ENCODE measurements at regions not wholly inside any gene's neighbourhood (a gene's known extent, or its start where the extent isn't known, plus 50 kb on each side); places are given as distances from the start of the nearest gene placed in this dataset.

DNA sequence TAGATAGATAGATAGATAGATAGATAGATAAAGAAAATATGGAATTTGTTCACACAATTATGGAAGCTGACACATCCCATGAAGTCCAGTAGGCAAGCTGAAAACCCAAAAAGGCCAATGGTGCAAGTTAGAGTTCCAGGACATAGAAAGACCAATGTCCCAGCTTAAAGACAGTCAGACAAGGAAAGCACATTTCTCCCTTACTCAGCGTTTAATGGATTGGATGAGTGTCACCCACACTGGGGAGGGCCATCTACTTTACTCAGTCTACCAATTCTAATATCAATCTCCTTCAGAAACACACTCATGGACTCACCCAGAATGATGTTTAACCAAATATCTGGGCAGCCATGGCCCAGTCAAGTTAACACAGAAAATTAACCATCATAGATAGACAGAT lies 327.7 kb upstream of the CDH11 start:
- H3K27ac Mint-ChIP-seq: no peak overlapping the region
- ChIA-PET CTCF (no interaction called here), POLR2A (no interaction called here)
- peaks cover 22% of the 10 kb centered on the region for H3K9me3 Mint-ChIP-seq
- no peaks in the 10 kb centered on the region for H3K4me1 Mint-ChIP-seq
- no peaks in the 10 kb centered on the region for H3K36me3 Mint-ChIP-seq (ENCODE audit: low read depth)
- DNase-seq: no peak
- no peaks in the 10 kb centered on the region for H3K27me3 Mint-ChIP-seq
- H3K4me3 Mint-ChIP-seq: no peak overlapping the region

DNA sequence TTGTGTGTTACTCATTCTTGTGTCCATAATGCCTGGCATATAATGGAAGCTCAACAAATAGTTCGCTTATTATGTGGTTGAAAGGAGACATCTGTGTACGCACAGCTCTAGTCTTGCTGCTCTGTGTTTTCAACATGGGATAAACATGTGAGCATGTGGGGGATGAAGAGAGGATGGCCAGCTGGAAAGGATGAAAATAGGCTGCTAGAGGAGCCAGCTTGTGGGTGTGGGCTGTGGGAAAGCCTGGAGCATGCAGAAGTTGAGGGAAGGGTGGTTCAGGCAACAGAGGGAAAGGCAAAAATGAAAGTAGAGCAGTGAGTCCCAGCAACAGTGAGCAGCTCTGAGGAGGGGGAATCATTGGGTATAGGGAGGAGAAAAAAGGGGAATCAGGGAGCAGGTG lies 324.6 kb upstream of the CDH11 start:
- no peak for DNase-seq
- Mint-ChIP-seq H3K27ac (no peak overlapping the region), H3K27me3 (no peaks in the 10 kb centered on the region), H3K4me1 (no peaks in the 10 kb centered on the region), H3K9me3 (peaks cover 19% of the 10 kb centered on the region), H3K4me3 (no peak overlapping the region), H3K36me3 (ENCODE audit: low read depth) (no peaks in the 10 kb centered on the region)
- ChIA-PET CTCF (no interaction called here), POLR2A (no interaction called here)

GRCh38 chr16:65445313-65446260 lies 323.7 kb upstream of the CDH11 start:
- ChIA-PET POLR2A (no interaction called here), CTCF (no interaction called here)
- H3K27ac Mint-ChIP-seq: no peak overlapping the region
- H3K4me3 Mint-ChIP-seq: no peak overlapping the region
- H3K27me3 Mint-ChIP-seq: no peaks in the 10 kb centered on the region
- no peaks in the 10 kb centered on the region for H3K36me3 Mint-ChIP-seq (ENCODE audit: low read depth)
- no peak for DNase-seq
- peaks cover 19% of the 10 kb centered on the region for H3K9me3 Mint-ChIP-seq
- no peaks in the 10 kb centered on the region for H3K4me1 Mint-ChIP-seq

GRCh38 chr16:65441501-65441900 lies 319.6 kb upstream of the CDH11 start:
- Mint-ChIP-seq H3K4me1 (no peaks in the 10 kb centered on the region), H3K27ac (no peak overlapping the region), H3K9me3 (peaks cover 5% of the 10 kb centered on the region), H3K36me3 (ENCODE audit: low read depth) (no peaks in the 10 kb centered on the region), H3K27me3 (no peaks in the 10 kb centered on the region), H3K4me3 (no peak overlapping the region)
- ChIA-PET CTCF (no interaction called here), POLR2A (no interaction called here)
- DNase-seq: no peak

DNA sequence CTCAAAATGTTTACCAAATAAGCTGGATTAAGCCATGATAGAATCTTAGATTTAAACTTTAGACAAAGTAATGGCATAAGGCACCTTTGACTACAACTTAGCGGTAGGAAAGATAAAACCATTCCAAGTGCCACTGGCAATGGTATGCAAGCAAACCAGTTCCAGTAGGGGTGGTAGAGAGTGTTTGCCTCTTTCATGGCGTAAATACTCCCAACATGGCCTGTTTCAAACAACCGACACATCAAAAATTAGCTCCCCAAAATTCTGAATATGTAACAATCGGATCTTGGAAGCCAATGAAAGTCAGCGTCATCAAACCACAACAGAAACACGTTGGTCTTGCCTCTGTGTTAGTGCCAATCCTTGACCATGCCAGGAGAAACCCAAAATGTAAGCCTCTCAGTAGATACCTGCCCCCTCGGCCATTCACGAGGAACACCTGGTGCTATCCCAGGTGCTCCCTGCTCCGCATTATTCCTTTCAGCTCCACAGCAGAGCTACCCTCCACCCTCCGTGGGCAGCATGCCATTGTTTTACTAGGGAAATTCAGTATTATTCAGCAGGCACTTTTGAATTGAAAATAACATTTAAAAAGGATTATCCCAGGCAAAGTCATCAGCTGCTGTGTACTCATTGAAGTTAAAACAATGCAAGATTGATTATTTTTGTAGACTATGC lies 307.8 kb upstream of the CDH11 start:
- no peaks in the 10 kb centered on the region for H3K27me3 Mint-ChIP-seq
- no peak for DNase-seq
- ChIA-PET POLR2A (no interaction called here), CTCF (no interaction called here)
- no peaks in the 10 kb centered on the region for H3K4me1 Mint-ChIP-seq
- no peak overlapping the region for H3K27ac Mint-ChIP-seq
- H3K4me3 Mint-ChIP-seq: no peak overlapping the region
- peaks cover 19% of the 10 kb centered on the region for H3K9me3 Mint-ChIP-seq
- H3K36me3 Mint-ChIP-seq (ENCODE audit: low read depth): no peaks in the 10 kb centered on the region

- Mint-ChIP-seq H3K36me3 (ENCODE audit: low read depth) (no peaks in the 10 kb centered on the region), H3K9me3 (peaks cover 19% of the 10 kb centered on the region), H3K27ac (no peak overlapping the region), H3K4me3 (no peak overlapping the region), H3K4me1 (no peaks in the 10 kb centered on the region), H3K27me3 (no peaks in the 10 kb centered on the region)
- CTCF ChIA-PET: no interaction called here
- POLR2A ChIA-PET: no interaction called here
- DNase-seq: no peak
Measured at GRCh38 chr16:65426484-65426883, 304.6 kb upstream of the CDH11 start.

GRCh38 chr16:65422934-65423333 lies 301.1 kb upstream of the CDH11 start:
- Mint-ChIP-seq H3K36me3 (ENCODE audit: low read depth) (no peaks in the 10 kb centered on the region), H3K4me3 (no peak overlapping the region), H3K27ac (no peak overlapping the region), H3K9me3 (peaks cover 14% of the 10 kb centered on the region), H3K4me1 (no peaks in the 10 kb centered on the region), H3K27me3 (no peaks in the 10 kb centered on the region)
- no peak for DNase-seq
- ChIA-PET CTCF (no interaction called here), POLR2A (no interaction called here)

DNA sequence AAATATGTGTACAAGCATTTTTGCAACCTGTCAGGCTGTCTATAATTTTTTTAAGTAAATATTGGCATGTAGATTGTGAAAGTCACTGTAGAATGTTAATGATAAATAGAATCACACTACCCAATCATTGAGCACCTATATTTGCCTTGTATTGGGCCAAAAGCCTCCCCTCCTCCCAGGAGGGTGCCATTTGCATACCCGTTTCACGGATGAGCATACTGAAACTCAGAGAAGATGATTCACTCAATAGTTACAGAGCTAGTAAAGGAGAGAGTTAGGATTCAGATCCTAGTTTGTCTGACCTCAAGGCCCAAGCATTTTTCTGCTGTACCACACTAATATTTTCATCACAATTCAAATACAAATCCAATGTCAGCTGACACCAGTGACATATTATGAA lies 299.7 kb upstream of the CDH11 start:
- ChIA-PET CTCF (no interaction called here), POLR2A (no interaction called here)
- DNase-seq: no peak
- H3K4me3 Mint-ChIP-seq: no peak overlapping the region
- no peaks in the 10 kb centered on the region for H3K27me3 Mint-ChIP-seq
- H3K36me3 Mint-ChIP-seq (ENCODE audit: low read depth): no peaks in the 10 kb centered on the region
- no peak overlapping the region for H3K27ac Mint-ChIP-seq
- no peaks in the 10 kb centered on the region for H3K4me1 Mint-ChIP-seq
- peaks cover 14% of the 10 kb centered on the region for H3K9me3 Mint-ChIP-seq

DNA sequence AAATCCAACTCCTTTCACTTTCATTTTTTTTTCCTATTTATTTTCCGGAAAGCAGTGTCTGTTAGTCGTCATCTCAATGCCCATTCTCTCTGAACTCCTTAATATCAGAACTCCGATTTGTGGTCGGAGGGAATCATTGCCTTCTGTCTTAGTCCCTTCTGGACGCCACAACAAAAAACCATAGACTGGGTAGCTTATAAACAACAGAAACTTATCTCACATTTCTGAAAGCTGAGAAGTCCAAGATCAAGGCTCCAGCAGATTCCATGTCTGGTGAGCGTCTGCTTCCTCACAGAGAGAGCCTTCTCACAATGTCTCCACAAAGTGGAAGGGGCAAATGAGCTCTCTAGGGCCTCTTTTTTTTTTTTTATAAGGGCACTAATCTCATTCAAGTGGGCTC lies 296.6 kb upstream of the CDH11 start:
- POLR2A ChIA-PET: no interaction called here
- no peak for DNase-seq
- Mint-ChIP-seq H3K27me3 (no peaks in the 10 kb centered on the region), H3K36me3 (ENCODE audit: low read depth) (no peaks in the 10 kb centered on the region), H3K9me3 (peaks cover 8% of the 10 kb centered on the region), H3K4me1 (no peaks in the 10 kb centered on the region), H3K27ac (no peak overlapping the region), H3K4me3 (no peak overlapping the region)
- CTCF ChIA-PET: no interaction called here

DNA sequence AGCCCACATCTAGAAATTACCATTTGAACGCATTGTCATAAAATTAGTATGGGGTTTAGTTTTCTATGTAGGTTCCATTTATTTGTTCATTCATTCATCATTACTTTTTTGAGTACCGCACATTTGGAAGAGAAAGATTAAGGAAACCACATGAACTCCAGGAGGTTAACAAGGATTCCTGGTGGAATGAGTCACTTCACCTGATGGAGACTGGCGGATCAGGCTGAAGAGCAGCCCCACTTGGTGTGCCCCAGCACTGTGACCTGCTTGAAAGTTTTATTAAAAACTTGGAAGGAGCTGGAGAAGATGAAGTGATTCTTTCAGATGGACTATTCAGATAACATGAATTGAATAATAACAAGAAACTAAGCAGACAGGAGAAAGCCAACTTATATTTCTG lies 293.6 kb upstream of the CDH11 start:
- H3K27me3 Mint-ChIP-seq: no peaks in the 10 kb centered on the region
- no peak for DNase-seq
- ChIA-PET CTCF (no interaction called here), POLR2A (no interaction called here)
- H3K9me3 Mint-ChIP-seq: peaks cover 4% of the 10 kb centered on the region
- H3K27ac Mint-ChIP-seq: no peak overlapping the region
- H3K4me1 Mint-ChIP-seq: no peaks in the 10 kb centered on the region
- H3K4me3 Mint-ChIP-seq: no peak overlapping the region
- no peaks in the 10 kb centered on the region for H3K36me3 Mint-ChIP-seq (ENCODE audit: low read depth)

DNA sequence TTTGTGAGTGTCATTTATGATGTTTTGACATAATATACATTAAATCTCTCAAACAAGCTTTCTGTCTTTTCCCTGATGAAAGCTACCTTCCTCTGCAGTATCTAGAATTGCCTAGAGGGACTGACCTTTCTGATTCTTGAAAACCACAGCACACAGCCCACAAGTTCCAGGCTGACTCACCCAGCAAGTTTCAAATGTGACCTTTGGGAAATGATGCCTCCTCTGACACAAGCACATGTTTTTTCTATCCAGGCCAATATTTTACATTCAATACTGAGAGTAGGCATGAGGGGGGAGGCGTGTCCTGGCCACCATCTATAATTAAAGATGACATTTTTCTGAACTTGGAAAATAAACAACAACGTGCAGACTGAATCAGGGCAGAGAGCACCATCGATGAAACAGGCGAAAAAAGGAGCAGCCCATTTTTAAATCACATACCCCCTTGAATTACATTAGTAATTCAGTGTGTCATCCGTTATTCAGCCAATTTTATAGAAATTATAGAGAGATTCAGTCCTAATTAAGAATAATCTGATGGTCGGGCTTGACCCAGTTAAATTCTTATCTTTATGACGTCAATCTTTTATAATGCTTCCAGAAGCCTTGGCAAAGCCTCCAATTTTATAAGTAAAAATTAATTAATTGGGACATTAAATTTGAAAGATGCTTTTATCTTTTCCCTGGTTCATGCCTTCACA lies 292.6 kb upstream of the CDH11 start:
- Mint-ChIP-seq H3K27me3 (no peaks in the 10 kb centered on the region), H3K27ac (no peak overlapping the region), H3K9me3 (peaks cover 6% of the 10 kb centered on the region), H3K4me1 (no peaks in the 10 kb centered on the region), H3K4me3 (no peak overlapping the region), H3K36me3 (ENCODE audit: low read depth) (no peaks in the 10 kb centered on the region)
- DNase-seq: no peak
- ChIA-PET CTCF (no interaction called here), POLR2A (no interaction called here)

GRCh38 chr16:65413861-65414260 lies 292.0 kb upstream of the CDH11 start:
- Mint-ChIP-seq H3K4me1 (no peaks in the 10 kb centered on the region), H3K4me3 (no peak overlapping the region), H3K27me3 (no peaks in the 10 kb centered on the region), H3K9me3 (peaks cover 2% of the 10 kb centered on the region), H3K36me3 (ENCODE audit: low read depth) (no peaks in the 10 kb centered on the region), H3K27ac (no peak overlapping the region)
- POLR2A ChIA-PET: no interaction called here
- DNase-seq: no peak
- CTCF ChIA-PET: no interaction called here

DNA sequence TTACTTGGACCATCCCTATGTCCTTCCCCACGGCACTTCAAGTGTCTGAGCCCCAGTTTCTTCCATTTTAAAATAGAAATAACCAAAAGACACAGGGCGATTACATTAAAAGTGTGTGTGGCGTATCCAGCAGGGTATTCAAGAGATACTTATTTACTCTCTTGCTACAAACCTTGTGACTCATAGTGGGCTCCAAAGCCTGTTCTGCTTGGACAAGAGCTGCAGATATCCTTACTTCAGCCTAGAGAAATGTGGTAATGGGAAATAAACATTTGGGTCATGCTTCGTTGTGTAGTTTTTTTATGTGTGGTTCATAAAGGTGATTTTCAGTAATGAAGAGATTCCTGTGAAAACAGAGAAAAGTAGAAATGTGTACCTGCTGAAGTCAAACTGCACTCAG lies 288.9 kb upstream of the CDH11 start:
- H3K4me3 Mint-ChIP-seq: no peak overlapping the region
- no peak for DNase-seq
- H3K27ac Mint-ChIP-seq: no peak overlapping the region
- no peaks in the 10 kb centered on the region for H3K36me3 Mint-ChIP-seq (ENCODE audit: low read depth)
- H3K27me3 Mint-ChIP-seq: no peaks in the 10 kb centered on the region
- H3K4me1 Mint-ChIP-seq: no peaks in the 10 kb centered on the region
- CTCF ChIA-PET: no interaction called here
- peaks cover 5% of the 10 kb centered on the region for H3K9me3 Mint-ChIP-seq
- POLR2A ChIA-PET: no interaction called here

DNA sequence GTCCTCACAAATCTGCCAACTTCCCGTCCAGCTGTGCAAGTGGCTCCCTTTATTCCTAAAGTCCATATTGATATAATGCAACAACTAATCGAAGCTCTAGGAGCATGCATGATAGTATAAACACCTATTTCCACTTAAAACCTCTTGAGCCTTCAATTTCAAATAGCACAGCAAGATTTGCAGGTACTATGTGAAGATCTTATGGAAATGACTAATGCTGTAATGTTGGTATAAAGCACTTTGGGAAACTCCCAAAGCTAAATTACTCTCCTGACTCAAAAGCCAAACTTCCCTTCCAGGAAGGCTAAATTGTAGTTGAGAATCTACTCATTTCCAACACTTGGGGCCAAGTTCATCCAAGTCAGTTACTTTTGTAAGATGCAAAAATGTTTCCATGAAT lies 287.6 kb upstream of the CDH11 start:
- Mint-ChIP-seq H3K4me3 (no peak overlapping the region), H3K9me3 (peaks cover 5% of the 10 kb centered on the region), H3K27me3 (no peaks in the 10 kb centered on the region), H3K4me1 (no peaks in the 10 kb centered on the region), H3K36me3 (ENCODE audit: low read depth) (no peaks in the 10 kb centered on the region), H3K27ac (no peak overlapping the region)
- CTCF ChIA-PET: no interaction called here
- POLR2A ChIA-PET: no interaction called here
- no peak for DNase-seq

Measured in activated CD4-positive, alpha-beta memory T cell treated with anti-CD3 and anti-CD28 coated beads, Interleukin-2, amount 10 ng/mL, durations not matched to agents 7 days and 5 days (primary cell).